Spleen (tissue), 11 donors: ENCODE measurements at regions not wholly inside any gene's neighbourhood (a gene's known extent, or its start where the extent isn't known, plus 50 kb on each side); places are given as distances from the start of the nearest gene placed in this dataset.

Source experiments
- DNase-seq: peaks from one replicate; pipeline ENCODE4 v3.0.0-alpha.2; 2020
- H3K27ac ChIP-seq, 8 donors: fragments of 200-600 bp; sonication (generic) in 7 of 8; 1 replicate in 4 of 8; 2 replicates in 4 of 8; pipeline versions ENCODE4 v1.5.0 to v1.8.0; 2016 to 2021; ENCODE audit warnings: inconsistent platforms in 4 of 8, mild to moderate bottlenecking in 4 of 8, moderate library complexity in 1 of 8
- H3K27me3 ChIP-seq, 7 donors: fragments of 200-600 bp; sonication (generic) in 6 of 7; replicated peaks in 1 of 7; 1 replicate in 4 of 7; 2 replicates in 3 of 7; pipeline versions ENCODE4 v1.5.0 to v1.8.0; 2016 to 2021; ENCODE audit warnings: inconsistent platforms in 3 of 7, mild to moderate bottlenecking in 1 of 7
- H3K36me3 ChIP-seq, 6 donors: fragments of 200-600 bp; sonication (generic) in 5 of 6; 1 replicate in 4 of 6; 2 replicates in 2 of 6; pipeline versions ENCODE4 v1.5.0 to v1.8.0; 2016 to 2021; ENCODE audit warnings: inconsistent platforms in 2 of 6
- H3K4me1 ChIP-seq, 6 donors: fragments of 200-600 bp; sonication (generic) in 5 of 6; 1 replicate in 3 of 6; 2 replicates in 3 of 6; pipeline versions ENCODE4 v1.5.0 to v1.8.0; 2016 to 2021; ENCODE audit warnings: inconsistent platforms in 3 of 6
- H3K4me3 ChIP-seq, 8 donors: fragments of 200-600 bp; sonication (generic) in 7 of 8; 1 replicate in 4 of 8; 2 replicates in 4 of 8; pipeline versions ENCODE4 v1.5.0 to v1.8.0; 2016 to 2021; ENCODE audit warnings: inconsistent platforms in 4 of 8, mild to moderate bottlenecking in 4 of 8, moderate library complexity in 2 of 8
- H3K9me3 ChIP-seq, 8 donors: fragments of 200-600 bp; sonication (generic) in 7 of 8; 1 replicate in 4 of 8; 2 replicates in 4 of 8; pipeline versions ENCODE4 v1.5.0 to v1.8.0; 2016 to 2021; ENCODE audit warnings: inconsistent platforms in 4 of 8
- CTCF ChIP-seq, 11 experiments: fragments of 200-600 bp in 7 of 11; fragments of 450-650 bp in 4 of 11; sonication (generic) in 4 of 11; IDR thresholded peaks in 8 of 11; conservative IDR thresholded peaks in 3 of 11; 1 replicate in 7 of 11; 2 replicates in 4 of 11; pipeline versions ENCODE4 v1.4.0 to v1.8.0; 2016 to 2021; ENCODE audit warnings: antibody characterized with exemption in 11 of 11, inconsistent platforms in 4 of 11, mild to moderate bottlenecking in 1 of 11
- POLR2A ChIP-seq, 3 donors: fragments of 450-650 bp; IDR thresholded peaks; one replicate each; pipeline ENCODE4 v1.5.1; 2017; ENCODE audit warnings: antibody characterized with exemption in 3 of 3, mild to moderate bottlenecking in 1 of 3
- POLR2AphosphoS5 ChIP-seq, 3 donors: sonication (generic); formaldehyde crosslinking; IDR thresholded peaks; one replicate each; pipeline ENCODE4 v1.5.1; 2017; ENCODE audit warnings: antibody characterized with exemption in 3 of 3
- WGBS, 5 donors: extraction: QIAGEN DNeasy Blood & Tissue Kit in 3 of 5; methylation state at CpG; one replicate each; pipeline versions ENCODE4 v1.1.5 to v1.1.7; 2013 to 2018; 5-methylcytosine and 5-hydroxymethylcytosine counted together
- intact Hi-C: fragments of 100-400 bp; cut with DNase I; formaldehyde crosslinking; loops from one replicate; pipeline ENCODE4 v1.15.0; 2023; ENCODE audit warnings: low total_unique reads
- donor health status: healthy with polysubstance abuse.
- donor health status: DM: no; HTN: no; CAD: no; lungs with moderate emphysema.
- donor health status: DM: no; HTN: no; CAD: no.
- donor health status: Bipolar disorder and iron deficiency.
- donor health status: healthy.
- donor health status: DM: no; HTN: no; CAD: no.
- donor health status: DM: yes; HTN: yes; CAD: no.

DNA sequence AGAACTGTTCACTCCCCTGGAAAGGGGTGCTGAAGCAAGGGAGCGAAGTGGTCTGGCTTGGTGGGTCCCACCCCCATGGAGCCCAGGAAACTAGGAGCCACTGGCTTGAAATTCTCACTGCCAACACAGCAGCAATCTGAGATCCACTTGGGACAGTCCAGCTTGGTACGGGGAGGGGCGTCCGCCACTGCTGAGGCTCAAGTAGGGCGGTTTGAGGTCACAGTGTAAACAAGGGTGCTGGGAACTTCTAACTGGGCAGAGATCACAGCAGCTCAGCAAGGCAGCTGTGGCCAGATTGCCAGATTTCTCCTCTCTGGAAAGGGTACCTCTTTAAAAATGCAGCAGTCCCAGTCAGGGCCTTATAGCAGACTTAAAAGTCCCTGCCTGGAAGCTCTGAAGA lies 53.9 kb upstream of the GALNTL6 start:
- intact Hi-C loops, result no loop called here
- TF ChIP-seq CTCF (IDR thresholded peaks at IDR 0.05 in 8 of 11, conservative IDR thresholded peaks at IDR 0.05 in 3 of 11) (no peak), POLR2A (IDR thresholded peaks at IDR 0.05) (no peak), POLR2AphosphoS5 (IDR thresholded peaks at IDR 0.05) (no peak)
- WGBS, 5 donors, result 86 to 94% (median 92%) methylated on average over 5 of the region's 5 CpGs
- no peak overlapping the region for H3K27ac ChIP-seq
- peaks cover 0 to 16% (median 7%) of the 10 kb centered on the region in 8 donors for H3K9me3 ChIP-seq
- H3K27me3 ChIP-seq, result no peaks in the 10 kb centered on the region
- no peaks in the 10 kb centered on the region for H3K4me1 ChIP-seq
- H3K4me3 ChIP-seq, result no peak overlapping the region
- no peaks in the 10 kb centered on the region for H3K36me3 ChIP-seq
- no peak for DNase-seq

- 57 to 67% (median 60%) methylated on average over 2 of the region's 2 CpGs for WGBS, 5 donors
- TF ChIP-seq CTCF (IDR thresholded peaks at IDR 0.05 in 8 of 11, conservative IDR thresholded peaks at IDR 0.05 in 3 of 11) (no peak), POLR2AphosphoS5 (IDR thresholded peaks at IDR 0.05) (no peak), POLR2A (IDR thresholded peaks at IDR 0.05) (no peak)
- Histone ChIP-seq H3K9me3 (no peaks in the 10 kb centered on the region), H3K27me3 (no peaks in the 10 kb centered on the region), H3K36me3 (no peaks in the 10 kb centered on the region), H3K4me1 (no peaks in the 10 kb centered on the region), H3K27ac (no peak overlapping the region), H3K4me3 (no peak overlapping the region)
- no peak for DNase-seq
- intact Hi-C loops, result no loop called here
Observed at GRCh38 chr4:171751538-171751937, 61.7 kb upstream of the GALNTL6 start.

DNA sequence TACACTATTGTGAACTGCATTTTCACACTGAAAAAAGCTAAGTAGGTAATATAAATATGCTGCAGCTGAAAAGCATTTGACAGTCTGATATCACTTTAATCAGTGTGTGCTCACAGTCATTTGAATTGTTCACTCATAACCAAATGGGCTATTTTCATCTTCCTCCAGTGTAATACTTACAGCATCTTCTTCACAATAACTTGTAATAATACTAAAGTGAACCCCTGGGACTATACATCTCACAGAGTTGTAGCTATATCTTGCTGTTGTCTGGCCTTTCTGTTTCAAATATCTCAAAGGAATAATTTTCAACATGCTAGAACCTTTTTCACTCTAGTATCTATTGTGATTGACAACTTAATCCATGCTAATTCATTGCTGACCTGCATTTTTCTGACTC lies 66.8 kb upstream of the GALNTL6 start:
- H3K27me3 ChIP-seq, result no peaks in the 10 kb centered on the region
- H3K4me3 ChIP-seq, result no peak overlapping the region
- H3K4me1 ChIP-seq, result no peaks in the 10 kb centered on the region
- no peak for TF ChIP-seq POLR2A (IDR thresholded peaks at IDR 0.05)
- TF ChIP-seq POLR2AphosphoS5 (IDR thresholded peaks at IDR 0.05), result no peak
- no peak for TF ChIP-seq CTCF (IDR thresholded peaks at IDR 0.05 in 8 of 11, conservative IDR thresholded peaks at IDR 0.05 in 3 of 11)
- no peak overlapping the region for H3K27ac ChIP-seq
- no peaks in the 10 kb centered on the region for H3K36me3 ChIP-seq
- intact Hi-C loops, result no loop called here
- no peak for DNase-seq
- H3K9me3 ChIP-seq, result no peaks in the 10 kb centered on the region

DNA sequence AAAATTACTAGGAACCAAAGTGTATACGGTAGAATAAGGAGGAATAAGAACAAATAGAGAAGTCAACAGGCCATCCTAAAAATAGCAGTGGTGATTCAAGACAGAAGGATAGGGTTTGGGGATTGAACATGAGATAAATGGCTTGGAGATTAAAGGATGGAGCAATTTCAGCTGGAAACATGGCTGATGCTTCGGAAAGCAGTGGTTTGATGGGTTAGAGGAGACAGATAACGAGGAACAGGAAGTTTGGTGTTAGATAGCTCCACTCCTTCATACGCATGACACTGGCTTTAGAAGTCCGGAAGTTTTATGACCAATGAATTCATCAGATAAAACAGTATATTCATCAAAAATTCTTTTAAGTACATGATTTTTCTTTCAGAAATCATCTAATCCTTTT lies 70.8 kb upstream of the GALNTL6 start:
- DNase-seq, result no peak
- no peaks in the 10 kb centered on the region for H3K4me1 ChIP-seq
- WGBS, 5 donors, result 62 to 76% (median 69%) methylated on average over 5 of the region's 5 CpGs
- intact Hi-C loops, result no loop called here
- TF ChIP-seq CTCF (IDR thresholded peaks at IDR 0.05 in 8 of 11, conservative IDR thresholded peaks at IDR 0.05 in 3 of 11) (no peak), POLR2AphosphoS5 (IDR thresholded peaks at IDR 0.05) (no peak), POLR2A (IDR thresholded peaks at IDR 0.05) (no peak)
- H3K36me3 ChIP-seq, result no peaks in the 10 kb centered on the region
- H3K9me3 ChIP-seq, result no peaks in the 10 kb centered on the region
- no peaks in the 10 kb centered on the region for H3K27me3 ChIP-seq
- no peak overlapping the region for H3K27ac ChIP-seq
- H3K4me3 ChIP-seq, result no peak overlapping the region
